ENCODE measurements at regions not wholly inside any gene's neighbourhood (a gene's known extent, or its start where the extent isn't known, plus 50 kb on each side); places are given as distances from the start of the nearest gene placed in this dataset.

DNA sequence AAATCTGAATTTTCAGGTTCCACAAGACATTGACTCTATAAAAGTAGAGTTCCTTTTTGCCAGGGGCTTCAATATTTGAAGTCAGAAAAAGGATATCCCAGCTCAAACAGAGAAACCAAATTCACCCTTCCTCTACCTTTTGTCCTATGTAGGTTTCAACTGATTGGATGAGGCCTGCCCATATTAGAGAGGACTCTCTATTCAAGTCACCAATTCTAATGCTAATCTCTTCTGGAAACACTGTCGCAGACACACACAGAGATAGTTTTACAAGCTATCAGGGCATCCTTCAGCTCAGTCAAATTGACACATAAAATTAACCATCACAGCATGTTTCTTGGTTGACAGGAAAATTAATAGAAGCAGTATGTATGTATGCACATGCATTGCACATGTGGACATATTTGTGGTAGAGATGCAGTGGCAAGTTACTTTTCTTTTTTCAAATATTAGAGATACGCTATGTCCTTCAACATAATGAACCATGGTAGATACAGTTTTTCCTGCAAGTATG is 207.1 kb downstream of the RAD51AP2 start (continued):
- TF ChIP-seq, protein P1, sequence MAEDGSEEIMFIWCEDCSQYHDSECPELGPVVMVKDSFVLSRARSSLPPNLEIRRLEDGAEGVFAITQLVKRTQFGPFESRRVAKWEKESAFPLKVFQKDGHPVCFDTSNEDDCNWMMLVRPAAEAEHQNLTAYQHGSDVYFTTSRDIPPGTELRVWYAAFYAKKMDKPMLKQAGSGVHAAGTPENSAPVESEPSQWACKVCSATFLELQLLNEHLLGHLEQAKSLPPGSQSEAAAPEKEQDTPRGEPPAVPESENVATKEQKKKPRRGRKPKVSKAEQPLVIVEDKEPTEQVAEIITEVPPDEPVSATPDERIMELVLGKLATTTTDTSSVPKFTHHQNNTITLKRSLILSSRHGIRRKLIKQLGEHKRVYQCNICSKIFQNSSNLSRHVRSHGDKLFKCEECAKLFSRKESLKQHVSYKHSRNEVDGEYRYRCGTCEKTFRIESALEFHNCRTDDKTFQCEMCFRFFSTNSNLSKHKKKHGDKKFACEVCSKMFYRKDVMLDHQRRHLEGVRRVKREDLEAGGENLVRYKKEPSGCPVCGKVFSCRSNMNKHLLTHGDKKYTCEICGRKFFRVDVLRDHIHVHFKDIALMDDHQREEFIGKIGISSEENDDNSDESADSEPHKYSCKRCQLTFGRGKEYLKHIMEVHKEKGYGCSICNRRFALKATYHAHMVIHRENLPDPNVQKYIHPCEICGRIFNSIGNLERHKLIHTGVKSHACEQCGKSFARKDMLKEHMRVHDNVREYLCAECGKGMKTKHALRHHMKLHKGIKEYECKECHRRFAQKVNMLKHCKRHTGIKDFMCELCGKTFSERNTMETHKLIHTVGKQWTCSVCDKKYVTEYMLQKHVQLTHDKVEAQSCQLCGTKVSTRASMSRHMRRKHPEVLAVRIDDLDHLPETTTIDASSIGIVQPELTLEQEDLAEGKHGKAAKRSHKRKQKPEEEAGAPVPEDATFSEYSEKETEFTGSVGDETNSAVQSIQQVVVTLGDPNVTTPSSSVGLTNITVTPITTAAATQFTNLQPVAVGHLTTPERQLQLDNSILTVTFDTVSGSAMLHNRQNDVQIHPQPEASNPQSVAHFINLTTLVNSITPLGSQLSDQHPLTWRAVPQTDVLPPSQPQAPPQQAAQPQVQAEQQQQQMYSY (CRISPR knock-in tag; IDR thresholded peaks at IDR 0.05): no peak
- TF ChIP-seq CBFB (IDR thresholded peaks at IDR 0.05; ENCODE audit: low read depth) (no peak), BHLHE40 (IDR thresholded peaks at IDR 0.05; ENCODE audit: borderline replicate concordance in 1 of 2, low read depth in 2 of 2, low read length in 1 of 2) (no peak)
- TF ChIP-seq, protein P2, sequence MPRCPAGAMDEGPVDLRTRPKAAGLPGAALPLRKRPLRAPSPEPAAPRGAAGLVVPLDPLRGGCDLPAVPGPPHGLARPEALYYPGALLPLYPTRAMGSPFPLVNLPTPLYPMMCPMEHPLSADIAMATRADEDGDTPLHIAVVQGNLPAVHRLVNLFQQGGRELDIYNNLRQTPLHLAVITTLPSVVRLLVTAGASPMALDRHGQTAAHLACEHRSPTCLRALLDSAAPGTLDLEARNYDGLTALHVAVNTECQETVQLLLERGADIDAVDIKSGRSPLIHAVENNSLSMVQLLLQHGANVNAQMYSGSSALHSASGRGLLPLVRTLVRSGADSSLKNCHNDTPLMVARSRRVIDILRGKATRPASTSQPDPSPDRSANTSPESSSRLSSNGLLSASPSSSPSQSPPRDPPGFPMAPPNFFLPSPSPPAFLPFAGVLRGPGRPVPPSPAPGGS (IDR thresholded peaks at IDR 0.05; ENCODE audit: borderline replicate concordance, insufficient read depth, low read depth, low read length, poor library complexity, severe bottlenecking): no peak

DNA sequence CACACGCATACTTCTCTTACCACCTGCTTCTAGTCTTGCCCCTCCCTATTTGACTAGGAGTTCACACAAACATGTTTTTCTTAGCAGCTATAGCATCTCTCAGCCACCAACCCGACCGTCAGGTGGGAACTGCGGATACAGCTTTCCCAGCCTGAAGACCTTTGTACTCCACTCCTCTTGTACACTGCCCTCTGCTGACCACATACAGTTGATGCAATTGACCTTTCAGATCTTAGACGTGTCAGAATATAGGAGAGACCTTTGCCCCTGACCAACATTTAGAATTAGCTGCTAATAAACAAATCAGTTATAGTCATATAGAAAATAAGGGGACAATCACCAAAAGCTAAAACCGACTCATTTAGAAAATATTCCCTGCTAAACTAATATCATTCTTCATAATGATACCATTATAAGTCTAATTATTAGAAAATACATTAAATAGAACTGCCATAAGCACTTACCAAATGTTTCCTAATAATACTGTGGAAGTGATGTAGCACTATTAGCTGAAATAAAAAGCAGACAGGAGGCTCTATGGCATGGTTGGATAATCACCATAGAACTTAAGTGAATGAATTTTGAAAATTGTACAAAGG is 208.4 kb downstream of the RAD51AP2 start:
- Histone ChIP-seq H3K27me3 (replicated peaks in 1 of 2; ENCODE audit: control insufficient read depth in 2 of 2, insufficient read depth in 2 of 2, low read length in 1 of 2) (no peaks in the 10 kb centered on the region), H3K27ac (ENCODE audit: control insufficient read depth, insufficient read depth) (no peak overlapping the region), H2AFZ (ENCODE audit: control insufficient read depth, low read depth, low read length) (no peak overlapping the region), H3K4me1 (ENCODE audit: control insufficient read depth, insufficient read depth, low read length) (no peaks in the 10 kb centered on the region), H4K20me1 (ENCODE audit: control insufficient read depth, insufficient read depth) (no peaks in the 10 kb centered on the region), H3K4me2 (ENCODE audit: control insufficient read depth, insufficient read depth) (no peak overlapping the region), H3K9ac (ENCODE audit: control insufficient read depth, insufficient read depth, low read length) (no peak overlapping the region), H3K36me3 (ENCODE audit: control insufficient read depth in 2 of 2, insufficient read depth in 2 of 2, low read length in 1 of 2) (no peaks in the 10 kb centered on the region), H3K4me3 (no peak overlapping the region), H3K9me3 (replicated peaks; ENCODE audit: control insufficient read depth, insufficient read depth, low read length) (no peaks in the 10 kb centered on the region), H3K79me2 (ENCODE audit: control insufficient read depth, insufficient read depth, low read length) (no peaks in the 10 kb centered on the region)
- ChIA-PET CTCF (interaction anchor here (0.7 to 3.5 kb wide), 31 partner anchors 10 to 784 kb away, joined by 3 to 19 read pairs (median 4); no protein-coding TSS in a partner anchor), RAD21 (ENCODE audit: unreplicated experiment) (interaction anchor here (0.8 to 2.7 kb wide), 6 partner anchors 362 to 784 kb away, joined by 3 to 10 read pairs (median 4); no protein-coding TSS in a partner anchor), POLR2A (interaction anchor here (0.7 kb wide), 1 partner anchor 536 kb away, joined by 3 read pairs; no protein-coding TSS in a partner anchor), SMC1A (ENCODE audit: uncharacterized antibody, unreplicated experiment) (interaction anchor here (0.7 to 2.4 kb wide), 12 partner anchors 12 to 784 kb away, joined by 3 to 11 read pairs (median 4); no protein-coding TSS in a partner anchor)
- FAIRE-seq (peak; percentile 91), ATAC-seq (peak; percentile 94), DNase-seq (ENCODE audit: low read depth, low spot score) (no peak)
- 8% methylated on average over 6 of the region's 6 CpGs for WGBS (ENCODE audit: insufficient coverage, insufficient replicate concordance, low lambda C conversion rate, missing lambda C conversion rate)
- no TSS peak for BruUV-seq (replicated peaks)
- intact Hi-C loops (cut with micrococcal nuclease; ENCODE audit: unreplicated experiment): loop anchor here (1.0 to 5.0 kb wide), 2 partner anchors 362 to 537 kb away; no protein-coding TSS in a partner anchor
- in situ Hi-C loops (cut with MboI): loop anchor here (5.0 kb wide), 1 partner anchor 538 kb away; no protein-coding TSS in a partner anchor
- TF ChIP-seq EED (IDR thresholded peaks at IDR 0.05; ENCODE audit: low read depth) (no peak), JUNB (IDR thresholded peaks at IDR 0.05) (no peak), PAX5 (IDR thresholded peaks at IDR 0.05; ENCODE audit: borderline replicate concordance, low read depth, low read length) (no peak), LARP7 (IDR thresholded peaks at IDR 0.05) (no peak)
- TF ChIP-seq, protein P3, sequence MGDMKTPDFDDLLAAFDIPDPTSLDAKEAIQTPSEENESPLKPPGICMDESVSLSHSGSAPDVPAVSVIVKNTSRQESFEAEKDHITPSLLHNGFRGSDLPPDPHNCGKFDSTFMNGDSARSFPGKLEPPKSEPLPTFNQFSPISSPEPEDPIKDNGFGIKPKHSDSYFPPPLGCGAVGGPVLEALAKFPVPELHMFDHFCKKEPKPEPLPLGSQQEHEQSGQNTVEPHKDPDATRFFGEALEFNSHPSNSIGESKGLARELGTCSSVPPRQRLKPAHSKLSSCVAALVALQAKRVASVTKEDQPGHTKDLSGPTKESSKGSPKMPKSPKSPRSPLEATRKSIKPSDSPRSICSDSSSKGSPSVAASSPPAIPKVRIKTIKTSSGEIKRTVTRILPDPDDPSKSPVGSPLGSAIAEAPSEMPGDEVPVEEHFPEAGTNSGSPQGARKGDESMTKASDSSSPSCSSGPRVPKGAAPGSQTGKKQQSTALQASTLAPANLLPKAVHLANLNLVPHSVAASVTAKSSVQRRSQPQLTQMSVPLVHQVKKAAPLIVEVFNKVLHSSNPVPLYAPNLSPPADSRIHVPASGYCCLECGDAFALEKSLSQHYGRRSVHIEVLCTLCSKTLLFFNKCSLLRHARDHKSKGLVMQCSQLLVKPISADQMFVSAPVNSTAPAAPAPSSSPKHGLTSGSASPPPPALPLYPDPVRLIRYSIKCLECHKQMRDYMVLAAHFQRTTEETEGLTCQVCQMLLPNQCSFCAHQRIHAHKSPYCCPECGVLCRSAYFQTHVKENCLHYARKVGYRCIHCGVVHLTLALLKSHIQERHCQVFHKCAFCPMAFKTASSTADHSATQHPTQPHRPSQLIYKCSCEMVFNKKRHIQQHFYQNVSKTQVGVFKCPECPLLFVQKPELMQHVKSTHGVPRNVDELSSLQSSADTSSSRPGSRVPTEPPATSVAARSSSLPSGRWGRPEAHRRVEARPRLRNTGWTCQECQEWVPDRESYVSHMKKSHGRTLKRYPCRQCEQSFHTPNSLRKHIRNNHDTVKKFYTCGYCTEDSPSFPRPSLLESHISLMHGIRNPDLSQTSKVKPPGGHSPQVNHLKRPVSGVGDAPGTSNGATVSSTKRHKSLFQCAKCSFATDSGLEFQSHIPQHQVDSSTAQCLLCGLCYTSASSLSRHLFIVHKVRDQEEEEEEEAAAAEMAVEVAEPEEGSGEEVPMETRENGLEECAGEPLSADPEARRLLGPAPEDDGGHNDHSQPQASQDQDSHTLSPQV (IDR thresholded peaks at IDR 0.05): no peak
- TF ChIP-seq, protein P4, sequence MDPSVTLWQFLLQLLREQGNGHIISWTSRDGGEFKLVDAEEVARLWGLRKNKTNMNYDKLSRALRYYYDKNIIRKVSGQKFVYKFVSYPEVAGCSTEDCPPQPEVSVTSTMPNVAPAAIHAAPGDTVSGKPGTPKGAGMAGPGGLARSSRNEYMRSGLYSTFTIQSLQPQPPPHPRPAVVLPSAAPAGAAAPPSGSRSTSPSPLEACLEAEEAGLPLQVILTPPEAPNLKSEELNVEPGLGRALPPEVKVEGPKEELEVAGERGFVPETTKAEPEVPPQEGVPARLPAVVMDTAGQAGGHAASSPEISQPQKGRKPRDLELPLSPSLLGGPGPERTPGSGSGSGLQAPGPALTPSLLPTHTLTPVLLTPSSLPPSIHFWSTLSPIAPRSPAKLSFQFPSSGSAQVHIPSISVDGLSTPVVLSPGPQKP (IDR thresholded peaks at IDR 0.05; ENCODE audit: low read depth, low read length): no peak
